Astrocyte (in vitro differentiated cells and primary cell): ENCODE measurements at regions not wholly inside any gene's neighbourhood (a gene's known extent, or its start where the extent isn't known, plus 50 kb on each side); places are given as distances from the start of the nearest gene placed in this dataset.

Source experiments
- DNase-seq: peaks from one replicate; pipeline ENCODE4 v3.0.0-alpha.2; 2010; ENCODE audit warnings: low read depth
- FAIRE-seq: peaks from 2 replicates; lab custom pipeline; 2011; peaks lifted over from hg19 to GRCh38; lab: Jason Lieb, UNC
- H2AFZ ChIP-seq: 2 replicates; pipeline ENCODE4 v1.6.0; 2012; ENCODE audit warnings: low read depth, low read length, inconsistent platforms
- H3K27ac ChIP-seq: 2 replicates; pipeline ENCODE4 v1.5.1; 2011; ENCODE audit warnings: low read depth, low read length, inconsistent platforms
- H3K27me3 ChIP-seq: 2 replicates; pipeline ENCODE4 v1.6.0; 2011; ENCODE audit warnings: low read length, inconsistent platforms; ENCODE audit not compliant: insufficient read depth
- H3K36me3 ChIP-seq: 2 replicates; pipeline ENCODE4 v1.5.1; 2011; ENCODE audit warnings: low read length, inconsistent platforms; ENCODE audit not compliant: insufficient read depth
- H3K4me1 ChIP-seq: 2 replicates; pipeline ENCODE4 v1.5.1; 2011; ENCODE audit warnings: low read length, inconsistent platforms; ENCODE audit not compliant: insufficient read depth
- H3K4me2 ChIP-seq: 2 replicates; pipeline ENCODE4 v1.6.0; 2012; ENCODE audit warnings: low read length, inconsistent platforms
- H3K4me3 ChIP-seq: 2 replicates; pipeline ENCODE4 v1.5.1; 2011; ENCODE audit warnings: low read depth, mild to moderate bottlenecking, low read length, inconsistent platforms; ENCODE audit not compliant: insufficient read depth
- H3K79me2 ChIP-seq: 2 replicates; pipeline ENCODE4 v1.6.0; 2012; ENCODE audit warnings: mild to moderate bottlenecking, low read length, inconsistent platforms; ENCODE audit not compliant: insufficient read depth
- H3K9ac ChIP-seq: 2 replicates; pipeline ENCODE4 v1.6.0; 2012; ENCODE audit warnings: mild to moderate bottlenecking, low read length, inconsistent platforms
- H3K9me3 ChIP-seq: 2 replicates; pipeline ENCODE4 v1.5.1; 2012; ENCODE audit warnings: low read depth, mild to moderate bottlenecking, low read length, inconsistent platforms; ENCODE audit not compliant: insufficient read depth
- H4K20me1 ChIP-seq: 2 replicates; pipeline ENCODE4 v1.6.0; 2012; ENCODE audit warnings: low read length, inconsistent platforms; ENCODE audit not compliant: insufficient read depth
- H3K27ac Mint-ChIP-seq: one replicate; pipeline ENCODE4 v1.8.0; 2021; ENCODE audit warnings: mild to moderate bottlenecking, mixed read lengths; ENCODE audit not compliant: unreplicated experiment
- H3K27me3 Mint-ChIP-seq: one replicate; pipeline ENCODE4 v1.8.0; 2021; ENCODE audit warnings: low read depth, mixed read lengths; ENCODE audit not compliant: unreplicated experiment
- H3K36me3 Mint-ChIP-seq: one replicate; pipeline ENCODE4 v1.8.0; 2021; ENCODE audit warnings: low read depth, mixed read lengths; ENCODE audit not compliant: unreplicated experiment
- H3K4me1 Mint-ChIP-seq: one replicate; pipeline ENCODE4 v1.8.0; 2021; ENCODE audit warnings: low read depth, mixed read lengths; ENCODE audit not compliant: unreplicated experiment
- H3K4me3 Mint-ChIP-seq: one replicate; pipeline ENCODE4 v1.8.0; 2021; ENCODE audit warnings: mild to moderate bottlenecking, moderate library complexity, mixed read lengths; ENCODE audit not compliant: unreplicated experiment
- H3K9me3 Mint-ChIP-seq: one replicate; pipeline ENCODE4 v1.8.0; 2021; ENCODE audit warnings: mild to moderate bottlenecking, mixed read lengths; ENCODE audit not compliant: unreplicated experiment
- CTCF ChIP-seq: IDR thresholded peaks from 2 replicates; pipeline ENCODE4 v1.5.1; 2011; ENCODE audit warnings: low read depth, mild to moderate bottlenecking, inconsistent platforms, low read length, moderate library complexity; ENCODE audit not compliant: insufficient read depth
- EZH2 ChIP-seq: IDR thresholded peaks from 2 replicates; pipeline ENCODE4 v1.6.1; 2012; ENCODE audit warnings: mild to moderate bottlenecking, low read length, inconsistent platforms; ENCODE audit not compliant: insufficient read depth

- Histone ChIP-seq H3K4me2 (no peak overlapping the region), H3K27ac (no peak overlapping the region), H3K9me3 (no peaks in the 10 kb centered on the region), H3K9ac (no peak overlapping the region), H3K79me2 (no peaks in the 10 kb centered on the region), H3K4me1 (no peaks in the 10 kb centered on the region), H2AFZ (no peak overlapping the region), H3K4me3 (no peak overlapping the region), H3K36me3 (no peaks in the 10 kb centered on the region), H3K27me3 (no peaks in the 10 kb centered on the region), H4K20me1 (no peaks in the 10 kb centered on the region)
- FAIRE-seq (no peak), DNase-seq (no peak)
- H3K36me3 Mint-ChIP-seq: no peaks in the 10 kb centered on the region
- TF ChIP-seq CTCF (no peak), EZH2 (no peak)
- H3K4me3 Mint-ChIP-seq: no peak overlapping the region
- no peaks in the 10 kb centered on the region for H3K4me1 Mint-ChIP-seq
- H3K27me3 Mint-ChIP-seq: no peaks in the 10 kb centered on the region
- H3K9me3 Mint-ChIP-seq: peaks cover 5% of the 10 kb centered on the region
- no peak overlapping the region for H3K27ac Mint-ChIP-seq
Measured at GRCh38 chr18:52054324-52054723, 285.7 kb upstream of the DCC start.

- H3K36me3 Mint-ChIP-seq: no peaks in the 10 kb centered on the region
- no peak overlapping the region for H3K27ac ChIP-seq
- H4K20me1 ChIP-seq: no peaks in the 10 kb centered on the region
- DNase-seq: no peak
- no peaks in the 10 kb centered on the region for H3K27me3 ChIP-seq
- no peak overlapping the region for H3K9ac ChIP-seq
- H3K4me3 ChIP-seq: no peak overlapping the region
- no peaks in the 10 kb centered on the region for H3K36me3 ChIP-seq
- H3K4me1 ChIP-seq: no peaks in the 10 kb centered on the region
- H3K4me3 Mint-ChIP-seq: no peak overlapping the region
- TF ChIP-seq CTCF: no peak
- TF ChIP-seq EZH2: no peak
- no peaks in the 10 kb centered on the region for H3K27me3 Mint-ChIP-seq
- H2AFZ ChIP-seq: no peak overlapping the region
- no peaks in the 10 kb centered on the region for H3K79me2 ChIP-seq
- peaks cover 3% of the 10 kb centered on the region for H3K9me3 Mint-ChIP-seq
- no peaks in the 10 kb centered on the region for H3K9me3 ChIP-seq
- no peak for FAIRE-seq
- H3K4me1 Mint-ChIP-seq: no peaks in the 10 kb centered on the region
- no peak overlapping the region for H3K4me2 ChIP-seq
- H3K27ac Mint-ChIP-seq: no peak overlapping the region
Measured at GRCh38 chr18:52060607-52061304, 279.2 kb upstream of the DCC start.

GRCh38 chr18:52063923-52064322 lies 276.1 kb upstream of the DCC start:
- no peaks in the 10 kb centered on the region for H4K20me1 ChIP-seq
- no peaks in the 10 kb centered on the region for H3K27me3 ChIP-seq
- H3K4me2 ChIP-seq: no peak overlapping the region
- H3K36me3 ChIP-seq: no peaks in the 10 kb centered on the region
- H3K9me3 ChIP-seq: no peaks in the 10 kb centered on the region
- no peak for FAIRE-seq
- no peaks in the 10 kb centered on the region for H3K27me3 Mint-ChIP-seq
- H2AFZ ChIP-seq: no peak overlapping the region
- TF ChIP-seq EZH2: no peak
- TF ChIP-seq CTCF: no peak
- no peaks in the 10 kb centered on the region for H3K36me3 Mint-ChIP-seq
- DNase-seq: no peak
- no peaks in the 10 kb centered on the region for H3K4me1 Mint-ChIP-seq
- H3K27ac Mint-ChIP-seq: no peak overlapping the region
- H3K27ac ChIP-seq: no peak overlapping the region
- H3K4me3 ChIP-seq: no peak overlapping the region
- no peak overlapping the region for H3K4me3 Mint-ChIP-seq
- H3K9me3 Mint-ChIP-seq: no peaks in the 10 kb centered on the region
- H3K79me2 ChIP-seq: no peaks in the 10 kb centered on the region
- H3K9ac ChIP-seq: no peak overlapping the region
- no peaks in the 10 kb centered on the region for H3K4me1 ChIP-seq
